Stimulated activated CD4-positive, alpha-beta T cell treated with anti-CD3 and anti-CD28 coated beads, Interleukin-2, amount 100 ng/mL, for 24 hours (primary cell): ENCODE measurements at regions not wholly inside any gene's neighbourhood (a gene's known extent, or its start where the extent isn't known, plus 50 kb on each side); places are given as distances from the start of the nearest gene placed in this dataset.
"Not testable (repeated sequence)": the region's sequence is repeated elsewhere in the genome, so short reads cannot be mapped to it uniquely, and the experiment has no call there.

Experiments
- DNase-seq, 2 donors: peaks; one replicate each; pipeline ENCODE4 v3.0.0-alpha.2; 2020

DNA sequence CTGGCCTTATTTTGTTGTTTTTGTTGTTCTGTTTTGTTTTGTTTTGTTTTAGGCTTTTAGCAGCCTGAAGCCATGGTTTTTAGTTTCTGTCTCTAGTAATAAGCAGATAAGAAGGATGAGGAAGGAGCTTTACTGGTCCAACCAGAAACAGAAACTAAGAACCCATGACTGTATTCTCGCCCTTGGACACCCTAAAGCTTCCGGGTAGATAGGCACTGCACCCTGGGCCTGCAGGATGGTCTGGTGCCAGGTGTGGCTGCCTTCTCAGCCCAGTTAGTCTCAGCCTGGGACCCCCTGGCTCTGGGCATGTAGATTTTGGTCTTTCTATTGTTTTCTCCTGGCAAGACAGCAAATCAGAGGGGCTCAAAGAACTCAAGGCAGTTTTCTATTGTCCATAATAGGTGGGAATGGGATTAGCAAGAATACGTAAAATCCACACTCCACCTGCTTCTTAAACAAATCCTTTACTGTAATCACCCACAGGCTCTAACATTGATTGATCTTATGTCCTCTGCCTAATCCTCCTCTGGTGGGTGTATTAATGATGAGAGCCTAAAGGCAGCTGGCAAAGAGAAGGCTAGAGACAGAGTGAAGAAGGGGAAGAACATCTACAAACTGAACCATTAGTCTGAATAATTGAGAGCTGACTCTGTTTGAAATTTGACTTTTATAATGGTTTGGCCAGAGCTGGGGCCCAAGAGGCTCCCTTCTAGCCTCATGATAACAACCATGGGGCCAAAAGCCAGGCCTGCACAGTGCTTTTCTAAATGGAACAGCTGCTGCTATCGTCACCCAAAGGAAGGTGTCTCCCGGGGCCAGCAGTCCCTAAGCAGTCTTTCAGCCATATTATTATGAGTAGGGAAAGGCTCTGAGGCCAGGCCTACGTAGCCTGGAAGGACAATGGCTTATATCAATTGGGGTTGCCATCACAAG lies 106.8 kb upstream of the ATP1A1 start:
- DNase-seq: no peak

DNA sequence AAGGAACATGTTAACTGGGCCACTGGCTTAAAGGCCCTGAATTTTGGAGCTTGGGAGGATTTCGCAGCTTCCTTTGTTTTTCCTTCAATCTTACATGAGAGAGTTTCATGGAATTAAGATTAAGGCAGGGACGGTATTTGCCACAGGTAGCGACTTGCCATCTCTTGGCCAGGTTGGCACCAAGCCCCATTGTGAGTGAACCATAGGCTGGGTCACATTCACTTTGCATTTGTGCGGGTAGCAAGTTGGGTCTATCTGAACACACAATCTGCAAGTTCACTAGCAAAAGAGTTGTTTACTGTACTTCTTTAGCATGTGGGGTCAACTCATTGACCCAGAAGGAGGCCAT lies 106.2 kb upstream of the ATP1A1 start:
- DNase-seq: no peak

DNA sequence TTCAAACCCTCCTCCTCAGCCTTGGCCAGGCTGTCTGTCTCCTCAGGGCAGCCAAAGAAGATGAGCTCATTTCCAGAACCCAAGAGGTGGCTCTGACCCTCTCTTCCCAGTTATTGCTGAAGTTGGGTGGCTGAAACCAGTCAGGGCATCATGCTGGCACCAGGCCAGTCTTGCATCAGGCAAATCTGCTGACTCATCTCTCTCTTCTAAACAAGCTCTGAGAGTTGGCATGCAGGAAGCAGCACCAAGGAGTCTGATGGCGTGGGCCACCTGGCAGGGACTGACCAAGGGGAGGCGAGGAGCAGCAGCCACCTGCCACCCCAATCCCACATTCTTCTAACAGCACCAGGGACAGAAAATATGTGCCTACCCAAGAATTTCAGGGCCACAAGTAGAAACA lies 104.8 kb upstream of the ATP1A1 start:
- peak in 1 of 2 donors; percentile 17 for DNase-seq

DNA sequence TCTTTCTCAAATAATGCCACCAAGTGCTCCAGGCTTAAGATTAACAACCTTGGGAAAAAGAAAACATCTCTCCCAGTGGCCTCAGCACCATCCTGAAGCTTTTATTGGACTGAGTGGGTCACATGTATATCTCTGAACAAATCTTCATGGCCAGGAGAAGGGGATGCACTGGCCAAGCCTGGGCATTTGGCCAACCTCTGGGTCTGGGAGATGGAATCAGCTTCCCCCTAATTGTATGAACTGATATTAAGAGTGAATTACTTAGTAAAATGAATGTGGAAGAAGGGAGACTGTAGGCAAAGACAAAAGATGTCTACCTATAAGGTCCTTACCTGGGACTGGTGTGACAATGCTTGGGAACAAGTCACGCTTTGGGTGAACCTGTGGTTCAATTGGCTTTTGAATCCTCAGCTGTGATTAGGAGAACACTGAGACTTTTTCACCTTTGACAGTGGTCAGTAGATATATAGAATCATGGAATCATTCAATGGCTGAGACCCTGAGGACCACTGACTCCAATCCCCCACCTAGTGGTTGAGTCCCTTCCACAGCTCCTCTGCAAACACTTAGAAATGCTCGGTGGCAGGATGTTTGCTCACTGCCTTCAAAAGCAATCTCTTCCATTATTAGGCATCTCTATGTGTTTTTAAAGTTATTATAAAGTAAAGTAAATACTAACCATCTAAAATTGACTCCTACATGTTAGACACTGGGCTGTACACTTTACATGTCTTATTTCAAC lies 102.6 kb upstream of the ATP1A1 start:
- DNase-seq: no peak

DNA sequence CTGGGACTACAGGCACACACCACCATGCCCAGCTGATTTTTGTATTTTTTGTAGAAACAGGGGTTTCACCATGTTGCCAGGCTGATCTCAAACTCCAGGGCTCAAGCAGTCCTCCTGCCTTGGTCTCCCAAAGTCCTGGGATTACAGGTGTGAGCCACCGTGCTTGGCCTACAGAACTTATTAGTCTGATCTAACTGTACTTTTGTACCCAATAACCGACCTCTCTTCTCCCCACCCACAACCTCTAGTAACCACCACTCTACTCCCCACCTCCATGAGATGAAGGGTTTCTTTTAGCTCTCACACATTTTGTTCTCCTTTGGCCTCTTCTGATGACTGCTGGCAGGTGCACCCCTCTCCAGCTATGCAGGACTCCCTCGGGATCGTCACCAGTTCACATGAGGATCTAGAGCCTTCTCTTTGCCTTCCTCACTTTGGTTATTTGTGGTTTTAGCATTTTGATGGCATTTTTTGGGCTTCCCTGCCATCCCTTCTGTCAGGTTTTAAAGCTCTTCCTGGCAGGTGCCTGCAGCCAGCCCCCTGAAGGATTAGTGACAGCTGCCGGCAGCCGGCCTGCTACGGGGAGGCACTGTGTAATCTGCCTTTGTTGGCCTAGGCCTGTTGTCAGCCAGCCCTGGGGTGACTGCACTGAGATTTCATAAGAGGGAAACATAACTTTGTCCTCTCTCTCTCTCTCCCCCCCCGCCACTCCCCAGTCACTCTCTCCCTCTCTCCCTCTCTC lies 99.8 kb upstream of the ATP1A1 start:
- DNase-seq: no peak

DNA sequence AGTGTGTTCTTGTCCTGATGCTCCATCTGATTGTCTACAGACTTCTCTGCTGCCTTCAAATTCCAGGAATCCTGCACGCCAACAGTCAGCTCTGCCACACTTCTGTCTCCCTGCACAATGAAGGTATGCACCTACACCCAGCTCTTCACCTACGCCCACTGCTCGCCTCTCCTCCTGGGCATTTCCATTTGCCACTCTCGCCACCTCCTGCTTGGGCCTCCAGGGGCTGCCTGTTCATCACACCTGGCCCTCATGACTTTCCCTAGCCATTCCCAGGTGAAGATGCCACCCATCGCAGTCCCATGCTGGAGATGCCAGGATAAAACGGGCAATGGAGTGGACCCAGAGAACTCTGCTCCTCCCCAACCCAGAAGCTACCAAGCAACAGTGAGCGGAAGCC lies 96.5 kb upstream of the ATP1A1 start:
- no peak for DNase-seq

DNA sequence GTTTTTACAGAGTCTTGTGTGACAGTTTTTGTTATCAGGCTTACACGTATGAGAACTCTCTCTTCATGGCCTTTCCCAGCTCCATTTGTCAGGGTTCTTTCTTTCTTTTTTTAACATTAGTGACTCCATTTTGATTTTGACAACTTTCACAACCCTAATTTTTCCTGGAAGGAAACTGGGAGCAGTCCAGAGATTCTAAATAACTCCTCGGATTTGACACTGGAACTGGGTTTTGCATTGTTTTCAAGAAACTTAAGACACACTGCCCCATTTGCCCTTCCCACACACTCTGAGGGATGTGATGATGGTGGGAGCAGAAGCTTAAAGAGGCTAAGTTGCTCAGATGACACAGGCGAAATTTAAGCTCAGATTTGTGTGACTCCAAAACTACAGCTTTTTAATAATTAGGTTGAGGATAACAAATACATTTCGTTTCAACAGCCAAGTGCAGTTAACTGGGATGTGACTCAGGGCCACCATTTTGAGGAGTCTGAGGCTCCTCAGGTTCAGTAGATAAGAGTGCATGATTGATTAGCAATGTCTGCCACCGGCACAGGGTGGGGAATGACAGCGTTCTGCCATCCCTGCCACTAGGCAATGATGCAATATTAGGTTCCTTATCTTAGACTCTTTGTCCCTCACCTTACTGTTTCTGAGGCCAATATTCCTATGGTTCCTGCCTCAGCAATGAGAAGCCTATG lies 95.1 kb upstream of the ATP1A1 start:
- DNase-seq: no peak

DNA sequence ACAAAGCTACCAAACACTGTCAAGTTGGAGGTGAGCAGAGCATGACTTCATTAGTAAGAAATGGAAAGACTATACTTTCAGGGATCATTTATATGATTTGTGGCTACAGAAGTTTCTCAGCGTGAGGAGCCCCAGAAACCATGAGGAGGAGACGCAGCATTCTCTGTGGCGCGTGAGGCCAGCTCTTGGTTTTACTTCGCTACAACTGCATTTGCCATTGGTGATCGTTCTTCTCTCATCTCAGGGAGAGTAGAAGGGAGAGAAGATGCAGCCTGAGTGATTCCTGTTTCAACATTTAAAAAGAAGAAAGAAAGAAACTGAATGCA lies 94.5 kb upstream of the ATP1A1 start:
- DNase-seq: no peak

DNA sequence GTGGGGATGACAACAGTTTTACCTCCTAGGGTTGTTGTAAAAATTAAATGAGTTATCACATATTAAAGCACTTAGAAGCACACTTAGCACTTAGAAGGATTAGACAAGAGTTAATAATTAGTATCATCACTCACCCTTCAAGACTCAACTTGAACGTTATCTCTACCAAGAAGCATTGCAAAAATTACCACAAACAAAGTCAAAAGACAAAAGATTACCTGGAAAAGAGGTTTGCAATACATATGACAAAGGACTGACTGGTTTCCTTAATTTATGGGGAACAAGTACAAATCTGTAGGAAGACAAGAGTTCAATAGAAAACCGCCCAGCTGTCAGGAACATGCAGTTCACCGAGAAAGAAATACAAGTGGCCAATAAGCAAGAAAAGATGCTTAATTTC lies 93.3 kb upstream of the ATP1A1 start:
- no peak for DNase-seq

DNA sequence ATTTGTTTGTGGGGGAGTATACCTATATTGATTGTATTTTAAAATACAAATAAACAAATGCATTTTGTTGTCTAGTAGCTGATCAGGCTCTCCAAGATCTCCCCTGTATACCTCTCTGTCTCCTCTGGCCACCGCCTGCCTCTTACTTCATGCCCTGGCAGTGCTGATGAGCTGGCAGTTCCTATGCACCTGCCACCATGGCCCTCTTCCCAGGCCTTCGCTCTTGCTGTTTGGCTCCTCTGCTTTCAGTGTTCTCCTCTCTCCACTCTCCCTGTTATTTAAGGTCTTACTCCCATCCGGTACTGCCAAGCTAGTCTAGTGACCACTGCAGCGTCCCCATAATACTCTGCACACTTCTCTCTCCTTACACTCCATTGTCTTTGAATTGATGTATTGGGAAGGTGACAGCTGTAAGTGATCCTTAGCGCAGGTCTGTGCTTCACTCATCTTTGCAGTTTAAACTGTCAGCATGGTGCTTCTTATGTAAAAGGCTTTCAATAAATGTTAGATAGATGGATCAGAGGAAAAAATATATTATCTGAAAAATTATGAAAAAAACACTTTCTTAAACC lies 88.1 kb upstream of the ATP1A1 start:
- DNase-seq: no peak

DNA sequence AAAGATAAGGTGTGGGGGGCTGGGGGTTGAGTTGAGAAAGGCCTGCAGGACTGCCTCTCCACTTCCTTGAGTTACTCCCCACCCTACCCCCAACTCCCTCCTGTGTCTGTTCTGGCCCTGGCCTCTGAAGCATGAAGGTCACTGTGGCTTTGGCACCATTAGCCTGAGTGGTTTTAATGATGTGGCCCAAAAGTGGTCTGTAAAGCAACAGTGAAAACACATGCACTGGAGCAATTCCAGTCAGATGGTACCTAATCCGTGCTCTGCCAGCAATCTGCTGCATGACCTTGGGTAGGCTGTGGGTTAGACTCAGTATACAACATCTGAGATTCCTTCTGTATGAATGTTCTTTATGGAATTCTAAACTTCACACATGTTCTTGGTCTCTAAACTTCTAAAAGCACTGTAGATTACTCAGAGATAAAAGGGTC lies 86.5 kb upstream of the ATP1A1 start:
- DNase-seq: no peak

DNA sequence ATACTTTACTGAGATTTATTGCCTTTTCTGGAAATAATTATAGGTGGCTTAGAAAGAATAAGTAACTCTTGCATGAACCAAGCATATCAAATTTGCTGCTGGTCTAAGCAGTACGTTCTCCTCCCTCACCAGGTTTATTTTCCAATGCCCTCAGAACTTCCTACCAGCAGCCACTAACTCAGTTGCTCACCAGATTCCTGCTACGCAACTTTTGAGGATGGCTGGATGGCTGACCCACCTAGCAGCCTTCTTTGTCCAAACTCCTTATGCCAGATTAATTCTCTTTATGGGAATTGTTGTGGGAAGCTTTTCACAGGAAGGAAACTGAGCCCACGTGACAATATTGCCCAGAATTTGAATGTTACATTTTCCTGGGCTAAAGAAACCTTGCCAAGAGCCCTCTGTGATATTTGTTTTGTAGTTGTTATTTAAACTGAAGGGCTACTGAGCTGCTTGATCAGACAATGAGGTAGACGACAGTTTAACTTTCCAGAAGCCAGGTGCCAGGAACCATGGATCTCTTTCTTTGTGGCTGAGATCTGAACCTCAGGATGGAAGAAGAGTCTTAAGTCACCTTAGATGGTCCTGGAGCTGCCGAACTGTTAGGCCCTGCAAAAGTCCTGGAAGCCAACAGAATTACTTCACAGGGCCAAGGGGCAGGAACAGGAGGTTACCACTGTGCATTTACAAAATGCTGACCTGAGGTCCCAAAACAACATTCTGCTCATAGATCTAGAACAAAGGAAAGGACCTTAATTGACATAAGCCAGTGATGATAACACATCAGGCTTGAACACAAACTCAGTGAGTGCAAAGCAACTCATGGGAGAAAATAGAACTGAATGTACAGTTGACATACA lies 85.5 kb upstream of the ATP1A1 start:
- no peak for DNase-seq

DNA sequence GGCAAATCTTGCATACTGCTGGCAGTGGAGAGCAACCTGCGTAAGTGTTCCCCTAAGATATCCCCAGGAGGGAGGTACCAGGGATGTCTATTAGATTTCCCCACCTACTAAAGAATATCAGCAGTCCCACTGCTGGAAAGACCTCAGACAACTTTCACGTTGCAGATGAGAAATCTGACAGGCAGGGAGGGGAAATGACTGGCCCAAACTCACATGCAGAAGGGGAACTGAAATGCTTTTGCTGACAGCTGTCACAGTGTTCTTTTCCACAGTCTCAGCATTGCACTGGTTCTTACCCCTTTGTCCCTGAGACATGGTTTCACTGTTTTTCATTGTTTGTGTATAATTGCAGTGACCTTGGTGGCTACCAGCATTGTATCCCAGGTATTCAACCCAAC lies 84.8 kb upstream of the ATP1A1 start:
- DNase-seq: no peak

DNA sequence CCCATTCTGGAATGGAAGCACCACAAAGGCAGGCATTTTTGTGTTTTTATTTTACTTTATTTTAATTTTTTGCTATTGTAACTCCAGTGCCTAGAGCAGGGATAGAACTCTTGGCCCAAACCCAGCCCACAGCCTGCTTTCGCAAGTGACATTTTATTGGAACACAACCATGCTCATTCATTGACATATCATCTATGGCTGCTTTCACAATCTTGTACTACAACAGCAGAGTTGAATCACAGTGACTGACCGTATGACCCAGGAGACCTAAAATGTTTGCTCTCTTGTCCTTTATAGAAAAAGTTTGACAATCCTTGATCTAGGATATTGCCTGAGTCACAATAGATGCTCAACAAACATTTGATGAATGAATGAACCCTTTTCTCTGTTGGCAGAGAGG lies 83.9 kb upstream of the ATP1A1 start:
- DNase-seq: no peak

DNA sequence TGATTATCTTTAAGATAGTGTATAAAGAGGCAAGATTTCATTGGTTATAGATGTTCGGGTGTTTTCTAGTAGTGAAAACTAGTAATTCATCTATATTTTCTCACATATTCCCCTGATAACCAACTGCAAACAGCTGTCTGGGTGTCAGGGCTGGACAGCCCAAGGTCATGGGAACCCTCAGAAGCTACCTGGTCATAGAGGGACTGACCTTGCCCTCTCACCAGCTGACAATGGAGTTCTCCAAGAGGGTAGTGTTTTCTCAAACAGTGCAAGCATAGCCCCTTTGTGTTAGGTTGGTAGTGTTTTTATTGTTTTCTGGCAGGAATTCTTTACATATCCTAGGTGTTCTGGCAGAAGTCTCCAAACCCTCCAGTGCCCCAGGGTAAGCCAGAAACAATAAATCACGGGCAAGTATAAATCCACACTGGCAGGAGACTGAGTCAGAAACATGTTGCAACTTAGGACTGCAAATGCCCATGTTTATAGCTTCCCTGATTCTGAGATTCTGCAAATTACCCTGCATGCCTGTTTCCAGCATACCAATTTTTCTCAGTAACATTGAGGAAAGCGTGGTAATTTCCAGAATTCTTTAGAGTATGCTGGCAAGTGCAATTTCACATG lies 82.8 kb upstream of the ATP1A1 start:
- no peak for DNase-seq

DNA sequence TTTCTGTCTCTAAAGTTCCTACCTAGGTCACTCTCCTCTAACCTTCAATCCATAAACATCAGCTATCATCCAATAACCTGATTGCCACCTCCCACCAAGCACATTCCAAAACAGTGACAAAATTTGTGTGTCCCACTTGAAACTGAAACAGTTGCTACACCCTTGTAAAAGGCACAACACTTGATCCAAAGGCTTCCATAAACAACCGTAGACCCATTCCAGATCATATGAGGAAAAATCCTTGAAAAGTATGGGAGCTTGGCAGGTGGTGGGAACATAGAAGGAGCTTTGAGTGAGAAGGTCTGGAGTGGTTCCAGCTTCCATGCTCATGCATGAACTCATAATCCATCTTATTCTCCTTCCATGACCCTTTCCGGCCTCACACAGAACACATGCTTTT lies 82.0 kb upstream of the ATP1A1 start:
- no peak for DNase-seq

DNA sequence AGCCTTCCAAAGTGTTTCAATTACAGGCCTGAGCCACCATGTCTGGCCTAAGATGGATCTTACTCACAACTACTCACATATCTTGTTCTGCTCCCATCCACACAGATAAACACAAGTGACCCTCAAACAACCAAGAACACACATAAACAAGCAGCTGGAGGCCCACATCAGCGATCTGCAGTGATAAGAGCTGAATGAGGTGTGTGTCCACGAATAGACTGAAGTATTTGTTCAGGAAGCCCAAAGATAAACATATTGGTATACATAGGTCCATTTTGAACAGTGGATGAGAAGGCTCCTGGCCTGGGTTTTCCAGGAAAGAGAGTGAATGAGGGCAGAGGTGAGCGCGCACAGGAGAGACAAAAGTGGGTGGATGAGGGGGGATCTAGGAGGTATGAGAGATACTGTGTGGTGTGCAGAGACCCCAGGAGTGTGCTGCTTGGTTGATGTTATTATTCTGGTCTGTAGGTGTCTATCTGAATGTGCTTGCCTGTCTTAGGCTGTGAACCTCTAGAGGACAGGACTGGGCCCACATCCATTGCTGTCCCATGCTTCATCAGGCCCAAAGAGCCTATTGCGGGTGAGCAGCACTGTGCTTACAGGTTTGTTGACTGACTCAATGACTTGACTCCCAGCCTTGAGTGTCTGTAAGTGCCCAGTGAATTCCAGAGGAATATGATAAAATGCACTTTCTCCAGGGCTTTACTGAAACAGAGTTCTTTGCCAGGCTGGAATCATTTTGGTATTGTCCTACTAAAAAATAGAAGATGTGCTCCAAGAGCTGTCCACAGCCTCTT lies 79.9 kb upstream of the ATP1A1 start:
- no peak for DNase-seq

DNA sequence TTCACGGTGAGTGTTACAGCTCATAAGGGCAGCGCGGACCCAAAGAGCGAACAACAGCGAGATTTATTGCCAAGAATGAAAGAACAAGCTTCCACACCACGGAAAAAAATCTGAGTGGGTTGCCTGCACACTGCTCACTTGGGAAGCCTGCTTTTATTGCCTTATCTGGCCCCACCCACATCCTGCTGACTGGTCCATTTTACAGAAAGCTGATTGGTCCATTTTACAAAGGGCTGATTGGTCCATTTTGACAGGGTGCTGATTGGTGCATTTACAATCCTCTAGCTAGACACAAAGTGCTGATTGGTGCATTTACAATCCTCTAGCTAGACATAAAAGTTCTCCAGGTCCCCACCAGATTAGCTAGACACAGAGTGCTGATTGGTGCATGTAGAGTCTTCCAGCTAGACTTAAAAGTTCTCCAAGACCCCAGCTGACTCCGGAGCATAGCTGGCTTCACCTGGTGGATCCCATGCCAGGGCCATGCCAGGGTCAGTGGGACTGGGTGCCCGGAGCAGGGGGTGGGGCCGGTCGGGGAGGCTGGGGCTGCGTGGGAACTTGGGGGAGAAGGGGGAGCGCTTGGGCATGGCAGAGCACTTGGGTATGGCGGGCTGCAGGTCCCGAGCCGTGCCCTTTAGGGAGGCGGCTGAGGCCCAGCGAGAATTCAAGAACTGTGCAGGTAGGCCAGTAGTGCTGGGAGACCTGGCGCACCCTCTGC lies 75.4 kb upstream of the ATP1A1 start:
- no peak for DNase-seq

DNA sequence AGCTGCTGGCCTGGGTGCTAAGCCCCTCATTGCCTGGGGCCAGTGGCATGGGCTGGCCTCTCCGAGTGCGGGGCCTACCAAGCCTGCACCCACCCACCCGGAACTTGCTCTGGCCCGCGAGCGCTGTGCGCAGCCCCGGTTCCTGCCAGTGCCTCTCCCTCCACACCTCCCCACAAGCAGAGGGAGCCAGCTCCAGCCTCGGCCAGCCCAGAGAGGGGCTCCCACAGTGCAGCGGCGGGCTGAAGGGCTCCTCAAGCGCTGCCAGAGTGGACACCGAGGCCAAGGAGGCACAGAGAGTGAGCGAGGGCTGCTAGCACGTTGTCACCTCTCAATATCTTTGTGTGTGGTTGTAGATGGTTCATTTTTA lies 74.8 kb upstream of the ATP1A1 start:
- not testable (repeated sequence) for DNase-seq

DNA sequence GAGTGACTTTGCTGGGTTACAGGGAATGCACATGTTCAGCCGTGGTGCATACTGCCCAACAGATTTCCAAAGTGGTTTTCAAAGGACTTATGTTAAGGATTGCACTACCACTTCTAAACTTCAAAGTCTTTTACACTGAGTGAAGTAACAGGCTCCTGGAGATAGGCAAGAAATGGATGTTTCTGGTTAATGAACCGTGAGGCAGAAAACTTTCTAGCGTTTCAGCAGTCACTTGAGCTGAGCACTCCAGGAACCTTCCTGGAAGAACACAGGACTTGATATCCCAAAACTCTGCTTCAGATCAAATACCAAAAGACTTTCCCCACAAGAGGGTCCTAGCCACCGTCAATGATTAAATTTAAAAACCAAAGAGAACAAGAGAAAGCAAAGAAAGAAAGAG lies 74.3 kb upstream of the ATP1A1 start:
- DNase-seq: no peak
